Smooth muscle cell (in vitro differentiated cells): ENCODE measurements at regions not wholly inside any gene's neighbourhood (a gene's known extent, or its start where the extent isn't known, plus 50 kb on each side); places are given as distances from the start of the nearest gene placed in this dataset.

Experiments
- DNase-seq: peaks from one replicate; lab custom pipeline; 2025; ENCODE audit not compliant: unreplicated experiment; lab: John Stamatoyannopoulos, UW
- H2AFZ ChIP-seq: fragments of 200-600 bp; sonication (generic); 2 replicates; pipeline ENCODE4 v1.6.0; 2016; ENCODE audit warnings: antibody characterized with exemption, low read depth, mild to moderate bottlenecking
- H3F3A ChIP-seq: fragments of 200-600 bp; sonication (generic); 2 replicates; pipeline ENCODE4 v1.6.0; 2017; ENCODE audit warnings: antibody characterized with exemption, low read depth
- H3K27ac ChIP-seq: fragments of 200-600 bp; sonication (generic); 2 replicates; pipeline ENCODE4 v1.5.1; 2016; ENCODE audit warnings: low read depth, mild to moderate bottlenecking
- H3K27me3 ChIP-seq: fragments of 200-600 bp; sonication (generic); 2 replicates; pipeline ENCODE4 v1.6.1; 2016; ENCODE audit warnings: low read depth, mild to moderate bottlenecking
- H3K36me3 ChIP-seq: fragments of 200-600 bp; sonication (generic); 2 replicates; pipeline ENCODE4 v1.5.1; 2016; ENCODE audit warnings: low read depth
- H3K4me1 ChIP-seq: fragments of 200-600 bp; sonication (generic); 2 replicates; pipeline ENCODE4 v1.5.1; 2016; ENCODE audit warnings: low read depth
- H3K4me2 ChIP-seq: fragments of 200-600 bp; sonication (generic); 2 replicates; pipeline ENCODE4 v1.6.0; 2016; ENCODE audit warnings: mild to moderate bottlenecking
- H3K4me3 ChIP-seq: fragments of 200-600 bp; sonication (generic); 2 replicates; pipeline ENCODE4 v1.5.1; 2016; ENCODE audit warnings: mild to moderate bottlenecking
- H3K79me2 ChIP-seq: fragments of 200-600 bp; sonication (generic); 2 replicates; pipeline ENCODE4 v1.6.0; 2016; ENCODE audit warnings: low read depth, mild to moderate bottlenecking
- H3K9ac ChIP-seq: fragments of 200-600 bp; sonication (generic); 2 replicates; pipeline ENCODE4 v1.6.0; 2016; ENCODE audit warnings: low read depth
- H3K9me3 ChIP-seq: fragments of 200-600 bp; sonication (generic); replicated peaks from 2 replicates; pipeline ENCODE4 v1.5.1; 2016; ENCODE audit warnings: low read depth
- H4K20me1 ChIP-seq: fragments of 200-600 bp; sonication (generic); 2 replicates; pipeline ENCODE4 v1.6.0; 2016; ENCODE audit warnings: low read depth
- CTCF ChIP-seq: fragments of 200-600 bp; sonication (generic); IDR thresholded peaks from 2 replicates; pipeline ENCODE4 v1.5.1; 2017; ENCODE audit warnings: borderline replicate concordance, mild to moderate bottlenecking, antibody characterized with exemption; ENCODE audit not compliant: insufficient read depth, poor library complexity, severe bottlenecking
- whole genome bisulfite sequencing: methylation state at CpG from one replicate; pipeline ENCODE4 v1.1.7; 2016; ENCODE audit warnings: low lambda C conversion rate; 5-methylcytosine and 5-hydroxymethylcytosine counted together

GRCh38 chr22:27257987-27258386 is 543.6 kb downstream of the MN1 start:
- WGBS: 81% methylated on average over 5 of the region's 5 CpGs
- no peak for TF ChIP-seq CTCF

GRCh38 chr22:27258616-27259172 is 542.9 kb downstream of the MN1 start:
- Histone ChIP-seq H3K27me3 (peaks cover 3% of the 10 kb centered on the region), H3K4me1 (peaks cover 12% of the 10 kb centered on the region), H3F3A (no peaks in the 10 kb centered on the region), H3K79me2 (no peaks in the 10 kb centered on the region), H3K4me3 (no peak overlapping the region), H3K36me3 (no peaks in the 10 kb centered on the region), H3K9ac (no peak overlapping the region), H4K20me1 (no peaks in the 10 kb centered on the region), H3K4me2 (no peak overlapping the region), H3K9me3 (peaks cover 3% of the 10 kb centered on the region), H3K27ac (no peak overlapping the region), H2AFZ (no peak overlapping the region)
- DNase-seq: no peak
- no peak for TF ChIP-seq CTCF
- WGBS: 83% methylated on average over 9 of the region's 9 CpGs

More at GRCh38 chr22:27257987-27258386, 543.6 kb downstream of the MN1 start:
- Histone ChIP-seq H2AFZ (no peak overlapping the region), H3K4me2 (no peak overlapping the region), H3K9me3 (peaks cover 3% of the 10 kb centered on the region), H3K4me1 (peaks cover 12% of the 10 kb centered on the region), H3F3A (no peaks in the 10 kb centered on the region), H3K27ac (no peak overlapping the region), H3K79me2 (no peaks in the 10 kb centered on the region), H4K20me1 (no peaks in the 10 kb centered on the region), H3K36me3 (no peaks in the 10 kb centered on the region), H3K4me3 (no peak overlapping the region), H3K9ac (no peak overlapping the region), H3K27me3 (peaks cover 3% of the 10 kb centered on the region)
- DNase-seq: no peak

GRCh38 chr22:27259433-27259832 is 542.1 kb downstream of the MN1 start:
- peaks cover 3% of the 10 kb centered on the region for H3K27me3 ChIP-seq

More at GRCh38 chr22:27259433-27259832, 542.1 kb downstream of the MN1 start:
- WGBS: 80% methylated on average over 8 of the region's 8 CpGs
- DNase-seq: no peak
- no peaks in the 10 kb centered on the region for H3F3A ChIP-seq
- no peak overlapping the region for H3K4me3 ChIP-seq
- no peaks in the 10 kb centered on the region for H3K36me3 ChIP-seq
- H3K9ac ChIP-seq: no peak overlapping the region
- no peaks in the 10 kb centered on the region for H4K20me1 ChIP-seq
- no peaks in the 10 kb centered on the region for H3K79me2 ChIP-seq
- H3K4me2 ChIP-seq: no peak overlapping the region
- peaks cover 3% of the 10 kb centered on the region for H3K9me3 ChIP-seq
- no peak for TF ChIP-seq CTCF
- no peak overlapping the region for H2AFZ ChIP-seq
- H3K4me1 ChIP-seq: peaks cover 12% of the 10 kb centered on the region
- no peak overlapping the region for H3K27ac ChIP-seq
